OCI-LY7 (cell line): ENCODE measurements at regions not wholly inside any gene's neighbourhood (a gene's known extent, or its start where the extent isn't known, plus 50 kb on each side); places are given as distances from the start of the nearest gene placed in this dataset.

Source experiments
- EZH2phosphoT487 ChIP-seq: fragments of 200-600 bp; sonication (generic); IDR thresholded peaks from 2 replicates; pipeline ENCODE4 v1.6.1; 2018; ENCODE audit warnings: low read depth, borderline replicate concordance, mild to moderate bottlenecking, mixed run types, antibody characterized with exemption, low read length, moderate library complexity, mixed read lengths
- TF ChIP-seq, protein P1 (sequence below): fragments of 200-600 bp; sonication (generic); conservative IDR thresholded peaks from 2 replicates; pipeline ENCODE4 v1.5.1; 2014; ENCODE audit warnings: mild to moderate bottlenecking, antibody characterized with exemption, low read length, moderate library complexity, mixed read lengths

DNA sequence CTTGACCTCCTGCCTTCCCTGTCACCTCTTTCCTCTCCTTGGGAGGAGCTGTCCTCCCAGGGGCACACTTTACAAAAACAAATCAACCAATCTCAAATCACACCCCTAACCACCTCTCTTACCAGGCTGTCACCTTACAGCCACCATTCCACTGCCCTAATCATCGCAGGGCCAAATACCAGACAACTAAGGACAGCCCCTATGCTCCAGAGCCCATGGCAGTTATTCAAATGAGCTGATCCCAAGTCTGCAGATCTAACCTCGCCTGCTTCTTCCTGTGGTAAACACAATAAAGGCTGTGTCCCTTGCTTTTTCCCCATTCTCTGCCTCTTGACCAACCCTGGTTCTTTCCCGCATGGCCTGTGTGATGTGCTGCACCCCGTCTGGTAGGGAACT lies 154.2 kb upstream of the CNTNAP5 start:
- TF ChIP-seq, protein P1, sequence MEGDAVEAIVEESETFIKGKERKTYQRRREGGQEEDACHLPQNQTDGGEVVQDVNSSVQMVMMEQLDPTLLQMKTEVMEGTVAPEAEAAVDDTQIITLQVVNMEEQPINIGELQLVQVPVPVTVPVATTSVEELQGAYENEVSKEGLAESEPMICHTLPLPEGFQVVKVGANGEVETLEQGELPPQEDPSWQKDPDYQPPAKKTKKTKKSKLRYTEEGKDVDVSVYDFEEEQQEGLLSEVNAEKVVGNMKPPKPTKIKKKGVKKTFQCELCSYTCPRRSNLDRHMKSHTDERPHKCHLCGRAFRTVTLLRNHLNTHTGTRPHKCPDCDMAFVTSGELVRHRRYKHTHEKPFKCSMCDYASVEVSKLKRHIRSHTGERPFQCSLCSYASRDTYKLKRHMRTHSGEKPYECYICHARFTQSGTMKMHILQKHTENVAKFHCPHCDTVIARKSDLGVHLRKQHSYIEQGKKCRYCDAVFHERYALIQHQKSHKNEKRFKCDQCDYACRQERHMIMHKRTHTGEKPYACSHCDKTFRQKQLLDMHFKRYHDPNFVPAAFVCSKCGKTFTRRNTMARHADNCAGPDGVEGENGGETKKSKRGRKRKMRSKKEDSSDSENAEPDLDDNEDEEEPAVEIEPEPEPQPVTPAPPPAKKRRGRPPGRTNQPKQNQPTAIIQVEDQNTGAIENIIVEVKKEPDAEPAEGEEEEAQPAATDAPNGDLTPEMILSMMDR: no peak
- no peak for TF ChIP-seq EZH2phosphoT487
